GM18909 (cell line): ENCODE measurements at regions not wholly inside any gene's neighbourhood (a gene's known extent, or its start where the extent isn't known, plus 50 kb on each side); places are given as distances from the start of the nearest gene placed in this dataset.

Source experiments
- ATAC-seq: cut with Tn5 transposase; IDR thresholded peaks from one replicate; pipeline ENCODE4 v1.9.1; 2021; ENCODE audit warnings: mild to moderate bottlenecking; ENCODE audit not compliant: unreplicated experiment, poor library complexity

DNA sequence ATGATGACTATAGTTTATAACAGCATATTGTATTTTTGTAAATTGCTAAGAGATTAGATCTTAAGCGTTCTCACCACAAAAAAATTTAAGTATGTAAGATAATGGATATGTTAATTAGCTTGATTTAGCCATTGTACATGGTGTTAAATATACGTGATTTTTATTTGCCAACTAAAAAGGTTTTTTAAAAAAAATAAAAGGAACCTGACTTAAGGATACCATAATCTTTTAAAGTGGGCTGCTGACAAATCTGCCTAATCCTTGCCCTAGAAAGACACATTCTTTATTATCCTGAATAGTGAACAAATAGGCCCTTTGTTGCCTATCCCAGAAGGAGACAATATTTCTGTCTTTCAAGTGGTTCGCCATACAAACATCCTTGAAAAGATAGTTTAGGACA is 94.6 kb upstream of the FAM47C start:
- no peak for ATAC-seq

DNA sequence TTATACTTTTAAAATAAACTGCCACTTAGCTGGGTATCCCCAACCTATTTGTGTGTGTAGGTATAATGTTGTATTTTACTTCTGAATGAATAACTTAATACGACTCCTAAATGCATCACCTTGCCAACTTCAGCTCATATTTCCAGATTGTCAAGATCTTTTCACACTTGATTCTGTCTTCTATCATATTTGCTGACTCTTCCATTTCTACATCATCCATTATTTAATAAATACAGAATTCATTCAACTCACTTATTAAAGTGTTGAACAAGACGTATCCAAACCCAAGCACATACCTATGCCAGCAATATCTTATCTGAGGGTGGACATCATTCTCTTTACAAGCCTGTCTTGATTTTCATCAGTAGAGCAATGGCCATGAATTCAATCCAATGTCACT is 91.2 kb upstream of the FAM47C start:
- ATAC-seq = no peak

DNA sequence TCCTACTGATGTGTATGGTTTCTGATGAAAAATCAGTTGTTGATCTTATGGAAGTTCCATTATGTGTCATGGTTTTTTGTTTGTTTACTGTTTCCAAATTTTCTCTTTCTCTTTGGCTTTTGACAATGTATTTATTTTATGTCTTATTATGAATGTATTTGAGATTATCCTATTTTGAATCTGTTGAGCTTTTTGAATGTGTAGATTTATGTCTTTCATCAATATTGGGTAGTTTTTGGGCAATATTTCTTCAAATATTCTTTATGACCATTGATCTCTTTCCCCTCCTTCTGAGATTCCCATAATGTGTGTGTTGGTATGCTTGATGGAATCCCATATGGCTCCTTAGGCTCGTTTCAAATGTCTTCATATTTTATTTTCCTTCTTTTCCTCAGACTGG is 80.5 kb upstream of the FAM47C start:
- no peak for ATAC-seq

DNA sequence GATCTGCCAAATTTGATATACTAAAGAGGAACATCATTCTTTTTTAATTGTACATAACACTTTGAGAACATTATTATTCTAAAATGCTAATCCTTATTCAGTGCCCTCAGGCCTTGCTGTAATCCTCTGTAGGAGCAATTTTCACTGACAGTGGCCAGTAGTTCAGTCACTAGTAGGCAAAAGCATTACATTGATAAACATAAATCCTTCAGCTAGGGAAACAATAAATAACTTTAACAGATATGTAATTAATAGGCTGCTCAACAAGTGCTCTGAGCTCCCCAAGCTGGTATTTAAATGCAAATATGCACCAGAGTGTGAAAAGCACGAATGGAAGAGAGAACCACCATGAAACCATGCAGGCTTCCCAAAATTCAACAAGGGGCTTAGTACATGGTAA is 77.7 kb upstream of the FAM47C start:
- ATAC-seq = no peak

DNA sequence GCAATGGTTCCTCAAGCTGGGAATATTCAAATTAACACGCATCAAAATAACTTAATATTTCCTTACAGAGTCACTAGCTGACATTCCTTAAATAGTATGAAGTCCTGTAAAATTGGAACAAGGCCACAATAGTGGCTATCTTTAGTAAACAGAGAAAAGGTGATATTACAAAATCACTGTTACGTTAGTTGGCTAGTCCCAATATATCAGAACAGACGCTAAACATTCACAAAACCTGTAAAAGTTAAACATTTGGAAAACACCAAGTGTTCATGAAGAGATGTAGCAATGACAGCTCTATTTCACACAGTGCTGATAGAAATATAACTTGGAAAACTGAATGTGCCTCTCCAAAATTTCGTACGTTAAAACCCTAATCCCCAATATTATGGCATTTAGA is 61.0 kb upstream of the FAM47C start:
- no peak for ATAC-seq

DNA sequence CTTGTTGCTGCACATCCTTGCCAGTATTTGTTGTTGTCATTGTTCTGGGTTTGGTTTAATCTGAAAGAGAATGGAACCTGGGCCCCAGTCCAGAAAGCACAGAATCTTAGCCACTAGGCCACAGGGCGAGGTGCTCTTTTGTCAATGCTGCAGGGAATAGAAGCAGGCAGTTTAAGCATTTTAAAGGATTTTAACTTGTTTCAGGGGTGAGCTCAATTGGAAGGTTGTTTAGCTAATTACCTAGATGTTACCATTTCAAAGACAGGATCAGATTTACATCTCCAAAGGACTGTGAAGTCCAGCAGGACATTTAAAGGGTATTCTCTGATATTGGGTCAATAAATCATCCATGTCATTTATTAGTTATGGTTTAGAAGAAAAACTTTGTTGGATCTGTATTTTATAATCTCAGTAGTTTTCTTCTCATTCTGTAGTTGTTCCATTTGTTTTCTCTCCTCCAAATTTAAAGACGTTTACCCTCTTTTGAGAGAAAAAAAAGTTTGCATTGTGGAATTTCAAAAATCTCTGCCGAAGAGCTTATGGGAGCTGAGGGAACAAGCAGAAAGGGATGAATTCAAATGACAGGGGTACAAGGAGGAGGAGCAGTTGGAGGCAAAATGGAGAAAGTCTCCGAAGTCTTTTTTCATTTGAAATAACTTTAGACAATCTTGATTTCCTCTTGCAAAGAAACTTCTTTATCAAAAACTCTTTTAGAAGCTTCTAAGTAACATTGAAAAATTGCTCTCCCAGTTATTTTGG is 57.5 kb upstream of the FAM47C start:
- ATAC-seq = no peak

DNA sequence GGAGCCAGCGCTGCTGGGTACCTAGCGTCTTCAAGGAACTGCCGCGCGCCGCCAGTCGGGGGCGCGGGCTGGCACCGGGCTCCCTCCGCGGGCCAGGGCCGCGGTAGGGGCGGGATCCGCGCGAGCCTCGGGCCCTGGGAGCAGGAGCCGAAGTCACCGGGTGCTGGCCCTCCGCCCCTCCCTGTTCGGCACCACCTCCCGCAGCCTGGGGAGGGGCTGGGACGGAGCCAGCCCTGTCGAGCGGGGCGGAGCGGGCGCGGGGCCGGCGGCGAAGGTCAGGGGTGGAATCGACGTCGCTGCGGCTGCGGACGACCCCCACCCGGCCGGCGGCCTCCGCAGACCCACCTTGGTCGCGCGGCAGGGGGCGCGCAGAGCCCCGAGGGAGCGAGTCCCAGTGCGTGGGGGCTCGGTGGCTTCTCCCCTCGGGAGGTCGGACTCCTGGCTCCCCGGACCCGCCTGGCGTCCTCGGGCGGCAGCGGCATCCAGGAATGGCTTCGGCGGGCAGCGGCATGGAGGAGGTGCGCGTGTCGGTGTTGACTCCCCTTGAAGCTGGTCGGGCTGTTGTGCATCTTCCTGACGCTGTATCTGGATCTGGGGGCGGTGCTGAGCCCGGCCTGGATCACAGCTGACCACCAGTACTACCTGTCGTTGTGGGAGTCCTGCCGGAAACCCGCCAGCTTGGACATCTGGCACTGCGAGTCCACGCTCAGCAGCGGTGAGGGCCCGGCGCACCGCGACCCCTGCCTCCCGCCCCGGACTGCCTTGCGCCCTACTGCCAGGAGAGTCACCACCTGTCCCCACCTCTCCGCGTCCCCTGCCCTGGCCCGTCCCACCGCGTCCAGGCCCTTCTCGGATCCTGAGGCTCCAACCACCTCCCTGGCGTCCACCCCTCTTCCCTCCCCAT is 50.5 kb upstream of the FAM47C start:
- no peak for ATAC-seq
